Fibroblast of lung (primary cell): ENCODE measurements at regions not wholly inside any gene's neighbourhood (a gene's known extent, or its start where the extent isn't known, plus 50 kb on each side); places are given as distances from the start of the nearest gene placed in this dataset.

Experiments
- EZH2 ChIP-seq: IDR thresholded peaks from 2 replicates; pipeline ENCODE4 v1.5.1; 2012; ENCODE audit warnings: low read length, control low read depth, mild to moderate bottlenecking; ENCODE audit errors: missing control alignments
- TF ChIP-seq, protein P1 (sequence below), 2 donors: IDR thresholded peaks in 1 of 2; conservative IDR thresholded peaks in 1 of 2; 1 replicate in 1 of 2; 2 replicates in 1 of 2; pipeline ENCODE4 v1.5.1; 2011 to 2012; ENCODE audit warnings: low read length in 2 of 2, control low read depth in 1 of 2, inconsistent platforms in 1 of 2, low read depth in 1 of 2, mild to moderate bottlenecking in 1 of 2

GRCh38 chr3:107981471-107982111 lies 109.2 kb downstream of the CD47 start:
- TF ChIP-seq, protein P1, sequence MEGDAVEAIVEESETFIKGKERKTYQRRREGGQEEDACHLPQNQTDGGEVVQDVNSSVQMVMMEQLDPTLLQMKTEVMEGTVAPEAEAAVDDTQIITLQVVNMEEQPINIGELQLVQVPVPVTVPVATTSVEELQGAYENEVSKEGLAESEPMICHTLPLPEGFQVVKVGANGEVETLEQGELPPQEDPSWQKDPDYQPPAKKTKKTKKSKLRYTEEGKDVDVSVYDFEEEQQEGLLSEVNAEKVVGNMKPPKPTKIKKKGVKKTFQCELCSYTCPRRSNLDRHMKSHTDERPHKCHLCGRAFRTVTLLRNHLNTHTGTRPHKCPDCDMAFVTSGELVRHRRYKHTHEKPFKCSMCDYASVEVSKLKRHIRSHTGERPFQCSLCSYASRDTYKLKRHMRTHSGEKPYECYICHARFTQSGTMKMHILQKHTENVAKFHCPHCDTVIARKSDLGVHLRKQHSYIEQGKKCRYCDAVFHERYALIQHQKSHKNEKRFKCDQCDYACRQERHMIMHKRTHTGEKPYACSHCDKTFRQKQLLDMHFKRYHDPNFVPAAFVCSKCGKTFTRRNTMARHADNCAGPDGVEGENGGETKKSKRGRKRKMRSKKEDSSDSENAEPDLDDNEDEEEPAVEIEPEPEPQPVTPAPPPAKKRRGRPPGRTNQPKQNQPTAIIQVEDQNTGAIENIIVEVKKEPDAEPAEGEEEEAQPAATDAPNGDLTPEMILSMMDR (conservative IDR thresholded peaks at IDR 0.05 in 1 of 2, IDR thresholded peaks at IDR 0.05 in 1 of 2; ENCODE audit: low read depth in 1 of 2, low read length in 2 of 2), result no peak
- TF ChIP-seq EZH2, result no peak
